ENCODE measurements at regions not wholly inside any gene's neighbourhood (a gene's known extent, or its start where the extent isn't known, plus 50 kb on each side); places are given as distances from the start of the nearest gene placed in this dataset.
A peak's percentile ranks its signal among the peaks of the same experiment; 100 is the strongest.

GRCh38 chr16:73166947-73167550 is 119.1 kb upstream of the ZFHX3 start:
- ChIA-PET POLR2A (no interaction called here), CTCF (ENCODE audit: low intra/inter-chr PET ratio, low total read pairs) (no interaction called here)
- Histone ChIP-seq H3K9me3 (ENCODE audit: low read length) (no peaks in the 10 kb centered on the region), H3K79me2 (ENCODE audit: insufficient read depth, low read length) (no peaks in the 10 kb centered on the region), H3K27ac (ENCODE audit: extremely low read length, insufficient read depth, low read length) (no peak overlapping the region), H3K27me3 (ENCODE audit: control insufficient read depth in 1 of 2, insufficient read depth in 2 of 2, low read length in 2 of 2) (no peaks in the 10 kb centered on the region; a peak in 1 of 5 replicates), H3K4me1 (ENCODE audit: insufficient read depth, low read length) (peaks cover 18% of the 10 kb centered on the region), H4K20me1 (ENCODE audit: insufficient read depth, low read length) (no peaks in the 10 kb centered on the region), H3K36me3 (replicated peaks in 1 of 2; ENCODE audit: control insufficient read depth in 1 of 2, insufficient read depth in 2 of 2, low read length in 2 of 2) (no peaks in the 10 kb centered on the region), H3K9ac (ENCODE audit: insufficient read depth, low read depth, low read length) (no peak overlapping the region), H2AFZ (ENCODE audit: low read length) (no peak overlapping the region), H3K4me2 (ENCODE audit: low read depth, low read length) (peak overlapping the region; percentile 58), H3K4me3 (replicated peaks in 1 of 3; ENCODE audit: insufficient read depth in 1 of 3, low read depth in 2 of 3, low read length in 3 of 3) (no peak overlapping the region)
- in situ Hi-C loops (cut with HindIII; ENCODE audit: extremely low pct_ligation_motif_present, low pct_unique_long_range_greater_than_20kb) (no loop called here), intact Hi-C loops (cut with micrococcal nuclease; ENCODE audit: unreplicated experiment) (no loop called here)
- DNase-seq (ENCODE audit: low spot score) (no peak), FAIRE-seq (no peak), ATAC-seq (no peak)
- TF ChIP-seq, protein P1, sequence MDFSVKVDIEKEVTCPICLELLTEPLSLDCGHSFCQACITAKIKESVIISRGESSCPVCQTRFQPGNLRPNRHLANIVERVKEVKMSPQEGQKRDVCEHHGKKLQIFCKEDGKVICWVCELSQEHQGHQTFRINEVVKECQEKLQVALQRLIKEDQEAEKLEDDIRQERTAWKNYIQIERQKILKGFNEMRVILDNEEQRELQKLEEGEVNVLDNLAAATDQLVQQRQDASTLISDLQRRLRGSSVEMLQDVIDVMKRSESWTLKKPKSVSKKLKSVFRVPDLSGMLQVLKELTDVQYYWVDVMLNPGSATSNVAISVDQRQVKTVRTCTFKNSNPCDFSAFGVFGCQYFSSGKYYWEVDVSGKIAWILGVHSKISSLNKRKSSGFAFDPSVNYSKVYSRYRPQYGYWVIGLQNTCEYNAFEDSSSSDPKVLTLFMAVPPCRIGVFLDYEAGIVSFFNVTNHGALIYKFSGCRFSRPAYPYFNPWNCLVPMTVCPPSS (IDR thresholded peaks at IDR 0.05): no peak
- peak; percentile 73 for TF ChIP-seq ZNF652 (CRISPR knock-in tag; IDR thresholded peaks at IDR 0.05; ENCODE audit: borderline replicate concordance, low read depth)
- TF ChIP-seq ZEB1 (IDR thresholded peaks at IDR 0.05; ENCODE audit: insufficient replicate concordance, low read depth): no peak
- no TSS peak for BruUV-seq (replicated peaks)
- WGBS (ENCODE audit: low lambda C conversion rate): 41% methylated on average over 3 of the region's 3 CpGs

DNA sequence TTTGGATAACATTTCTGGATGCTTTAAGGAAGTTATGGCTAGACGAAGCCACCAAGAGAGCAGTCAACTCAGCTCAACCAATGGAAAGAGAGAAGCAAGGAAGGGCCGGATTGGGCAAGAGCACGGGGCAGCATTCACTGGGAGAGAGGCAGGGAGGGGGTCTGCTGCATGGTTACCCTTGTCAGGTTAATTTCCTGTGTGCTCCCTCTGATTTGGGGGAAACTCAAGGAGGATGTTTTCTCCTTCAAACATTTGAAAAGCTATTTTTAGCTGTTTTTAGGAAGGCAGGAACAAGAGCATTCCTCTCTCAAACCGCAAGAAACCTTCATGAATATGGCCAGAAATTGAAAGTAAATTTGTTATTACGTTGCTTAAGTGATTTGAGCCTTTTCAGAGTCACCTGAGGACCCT is 118.5 kb upstream of the ZFHX3 start:
- WGBS (ENCODE audit: low lambda C conversion rate): 7% methylated on average over 5 of the region's 5 CpGs
- ChIA-PET CTCF (ENCODE audit: low intra/inter-chr PET ratio, low total read pairs) (no interaction called here), POLR2A (no interaction called here)
- TF ChIP-seq ZNF451 (CRISPR knock-in tag; IDR thresholded peaks at IDR 0.05) (no peak), MTF2 (CRISPR knock-in tag; IDR thresholded peaks at IDR 0.05; ENCODE audit: borderline replicate concordance) (no peak), ZNF136 (CRISPR knock-in tag; IDR thresholded peaks at IDR 0.05; ENCODE audit: low read depth) (no peak), FOXK1 (CRISPR knock-in tag; IDR thresholded peaks at IDR 0.05; ENCODE audit: borderline replicate concordance, low read depth) (no peak), CEBPB (IDR thresholded peaks at IDR 0.05; ENCODE audit: borderline replicate concordance, low read depth, low read length) (peak; percentile 42; the same call in 1 of the 2 replicates), CC2D1A (CRISPR knock-in tag; IDR thresholded peaks at IDR 0.05) (no peak)
- TF ChIP-seq, protein P2, sequence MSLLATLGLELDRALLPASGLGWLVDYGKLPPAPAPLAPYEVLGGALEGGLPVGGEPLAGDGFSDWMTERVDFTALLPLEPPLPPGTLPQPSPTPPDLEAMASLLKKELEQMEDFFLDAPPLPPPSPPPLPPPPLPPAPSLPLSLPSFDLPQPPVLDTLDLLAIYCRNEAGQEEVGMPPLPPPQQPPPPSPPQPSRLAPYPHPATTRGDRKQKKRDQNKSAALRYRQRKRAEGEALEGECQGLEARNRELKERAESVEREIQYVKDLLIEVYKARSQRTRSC (CRISPR knock-in tag; IDR thresholded peaks at IDR 0.05; ENCODE audit: low read depth): no peak
- Histone ChIP-seq H4K20me1 (ENCODE audit: insufficient read depth, low read length) (no peaks in the 10 kb centered on the region), H3K4me3 (replicated peaks in 1 of 3; ENCODE audit: insufficient read depth in 1 of 3, low read depth in 2 of 3, low read length in 3 of 3) (no peak overlapping the region), H2AFZ (ENCODE audit: low read length) (no peak overlapping the region), H3K27ac (ENCODE audit: extremely low read length, insufficient read depth, low read length) (no peak overlapping the region), H3K79me2 (ENCODE audit: insufficient read depth, low read length) (no peaks in the 10 kb centered on the region), H3K27me3 (ENCODE audit: control insufficient read depth in 1 of 2, insufficient read depth in 2 of 2, low read length in 2 of 2) (no peaks in the 10 kb centered on the region), H3K9ac (ENCODE audit: insufficient read depth, low read depth, low read length) (no peak overlapping the region), H3K4me1 (ENCODE audit: insufficient read depth, low read length) (peaks cover 18% of the 10 kb centered on the region), H3K36me3 (replicated peaks in 1 of 2; ENCODE audit: control insufficient read depth in 1 of 2, insufficient read depth in 2 of 2, low read length in 2 of 2) (no peaks in the 10 kb centered on the region), H3K9me3 (ENCODE audit: low read length) (no peaks in the 10 kb centered on the region), H3K4me2 (ENCODE audit: low read depth, low read length) (peak overlapping the region; percentile 58)
- in situ Hi-C loops (cut with HindIII; ENCODE audit: extremely low pct_ligation_motif_present, low pct_unique_long_range_greater_than_20kb): no loop called here
- no peak for DNase-seq (ENCODE audit: low spot score)
- no peak for ATAC-seq
- no peak for FAIRE-seq
- intact Hi-C loops (cut with micrococcal nuclease; ENCODE audit: unreplicated experiment): no loop called here
- no TSS peak for BruUV-seq (replicated peaks)

Measured in HepG2 (cell line).